Right kidney (tissue), 1 donor: ENCODE measurements at regions not wholly inside any gene's neighbourhood (a gene's known extent, or its start where the extent isn't known, plus 50 kb on each side); places are given as distances from the start of the nearest gene placed in this dataset.
"Not testable (repeated sequence)": the region's sequence is repeated elsewhere in the genome, so short reads cannot be mapped to it uniquely, and the experiment has no call there.

Experiments used
- DNase-seq: peaks from one replicate; pipeline ENCODE4 v3.0.0-alpha.2; 2016

DNA sequence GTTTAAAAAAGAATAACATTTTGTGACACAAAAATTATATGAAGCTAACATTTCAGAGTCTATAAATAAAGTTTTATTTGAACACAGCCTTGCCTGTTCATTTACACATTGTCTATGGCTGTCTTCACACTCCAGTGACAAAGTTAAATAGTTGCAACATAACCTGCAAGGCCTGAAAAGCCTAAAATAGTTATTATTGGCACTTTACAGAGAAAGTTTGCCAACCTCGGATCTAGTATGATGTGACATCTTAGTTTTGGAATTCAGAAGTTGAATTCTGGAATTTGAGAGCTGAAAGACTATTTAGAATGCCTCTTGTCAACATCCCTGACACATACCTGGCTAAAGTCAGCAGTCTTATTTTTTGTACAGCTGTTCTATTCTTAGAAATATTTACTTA, 68.3 kb downstream of the DYRK2 start:
- no peak for DNase-seq

DNA sequence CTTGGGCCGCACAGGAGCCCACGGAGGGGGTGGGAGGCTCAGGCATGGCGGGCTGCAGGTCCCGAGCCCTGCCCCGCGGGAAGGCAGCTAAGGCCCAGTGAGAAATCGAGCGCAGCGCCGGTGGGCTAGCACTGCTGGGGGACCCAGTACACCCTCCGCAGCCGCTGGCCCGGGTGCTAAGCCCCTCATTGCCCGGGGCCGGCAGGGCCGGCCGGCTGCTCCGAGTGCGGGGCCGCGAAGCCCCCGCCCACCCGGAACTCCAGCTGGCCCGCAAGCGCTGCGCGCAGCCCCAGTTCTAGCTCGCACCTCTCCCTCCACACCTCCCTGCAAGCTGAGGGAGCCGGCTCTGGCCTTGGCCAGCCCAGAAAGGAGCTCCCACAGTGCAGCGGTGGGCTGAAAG, 70.8 kb downstream of the DYRK2 start:
- not testable (repeated sequence) for DNase-seq

DNA sequence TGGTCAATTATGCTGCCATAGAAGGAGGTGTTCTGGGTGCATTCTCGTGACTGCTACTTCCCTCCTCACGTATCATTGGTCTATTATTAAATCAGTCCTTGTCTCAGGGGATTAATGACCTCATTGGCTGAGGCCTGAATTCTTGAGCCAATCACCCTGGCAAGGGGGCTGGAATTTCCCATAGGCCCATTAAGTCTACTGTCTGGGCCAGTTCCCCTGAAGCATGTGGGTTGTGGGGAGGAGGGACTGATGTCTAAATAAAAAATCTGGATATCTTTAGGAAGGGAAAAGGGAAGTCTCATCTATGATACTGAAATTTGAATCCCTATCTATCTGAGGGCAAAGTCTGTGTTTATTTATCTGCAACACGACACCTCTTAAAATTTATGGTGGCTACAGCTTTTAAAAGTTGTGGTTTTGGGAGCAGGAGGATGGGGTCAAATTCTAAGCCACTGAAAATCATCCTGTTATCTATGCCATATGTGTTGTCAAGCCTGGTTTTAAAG, 71.9 kb downstream of the DYRK2 start:
- no peak for DNase-seq

DNA sequence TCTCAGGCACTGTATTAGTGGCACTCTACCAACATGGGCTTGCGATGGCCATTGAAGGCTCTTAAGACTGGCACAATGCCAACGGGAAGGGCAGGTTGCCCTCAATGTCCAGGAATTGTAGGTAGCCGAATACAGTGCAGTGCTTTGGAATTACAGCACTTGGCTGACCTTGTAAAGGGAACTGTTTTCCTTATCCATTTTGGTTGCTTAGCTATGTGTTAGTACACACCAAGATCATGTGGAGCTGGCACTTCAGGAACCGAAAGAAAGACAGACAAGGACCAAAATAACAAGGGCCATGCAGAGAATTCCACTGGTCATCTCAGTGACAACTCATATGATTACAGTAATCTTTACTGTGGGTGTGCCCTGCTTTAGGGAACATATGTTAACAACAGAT, 72.7 kb downstream of the DYRK2 start:
- DNase-seq: no peak

DNA sequence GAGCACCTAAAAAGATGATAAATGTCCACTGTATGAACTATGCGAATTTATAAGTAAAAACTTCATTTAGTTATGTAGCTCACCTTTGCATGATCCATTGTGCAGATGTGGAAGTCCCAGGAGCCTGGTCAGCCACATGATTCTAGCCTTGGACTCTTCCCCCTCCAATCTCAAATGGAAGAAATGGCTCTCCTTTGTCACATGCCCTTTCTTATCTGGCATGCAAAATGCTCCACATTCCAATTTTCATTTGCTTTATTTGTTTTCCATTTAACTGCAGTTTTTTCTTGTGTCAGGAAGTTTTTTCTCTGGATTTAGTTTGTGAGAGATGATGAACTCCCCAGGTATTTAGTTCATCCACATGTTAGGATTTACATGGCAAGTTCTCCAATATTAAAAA, 73.8 kb downstream of the DYRK2 start:
- no peak for DNase-seq

DNA sequence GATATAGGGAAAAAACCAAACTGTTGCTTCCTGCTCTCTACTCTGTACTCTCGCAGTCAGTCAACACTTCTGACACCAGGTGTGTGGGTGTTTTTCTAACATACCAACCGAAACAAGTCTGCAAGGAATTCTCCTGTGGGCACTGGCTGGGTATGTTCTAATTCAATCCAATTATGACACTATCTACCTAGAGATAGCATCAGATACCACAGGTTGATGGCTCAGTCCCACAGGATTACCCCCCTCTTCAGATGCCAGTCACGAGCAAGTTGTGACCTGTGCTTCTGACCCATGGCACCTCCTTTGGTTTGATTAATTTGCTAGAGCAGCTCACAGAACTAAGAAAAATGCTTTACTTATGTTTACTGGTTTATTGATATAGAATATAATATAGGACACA, 78.3 kb downstream of the DYRK2 start:
- no peak for DNase-seq

DNA sequence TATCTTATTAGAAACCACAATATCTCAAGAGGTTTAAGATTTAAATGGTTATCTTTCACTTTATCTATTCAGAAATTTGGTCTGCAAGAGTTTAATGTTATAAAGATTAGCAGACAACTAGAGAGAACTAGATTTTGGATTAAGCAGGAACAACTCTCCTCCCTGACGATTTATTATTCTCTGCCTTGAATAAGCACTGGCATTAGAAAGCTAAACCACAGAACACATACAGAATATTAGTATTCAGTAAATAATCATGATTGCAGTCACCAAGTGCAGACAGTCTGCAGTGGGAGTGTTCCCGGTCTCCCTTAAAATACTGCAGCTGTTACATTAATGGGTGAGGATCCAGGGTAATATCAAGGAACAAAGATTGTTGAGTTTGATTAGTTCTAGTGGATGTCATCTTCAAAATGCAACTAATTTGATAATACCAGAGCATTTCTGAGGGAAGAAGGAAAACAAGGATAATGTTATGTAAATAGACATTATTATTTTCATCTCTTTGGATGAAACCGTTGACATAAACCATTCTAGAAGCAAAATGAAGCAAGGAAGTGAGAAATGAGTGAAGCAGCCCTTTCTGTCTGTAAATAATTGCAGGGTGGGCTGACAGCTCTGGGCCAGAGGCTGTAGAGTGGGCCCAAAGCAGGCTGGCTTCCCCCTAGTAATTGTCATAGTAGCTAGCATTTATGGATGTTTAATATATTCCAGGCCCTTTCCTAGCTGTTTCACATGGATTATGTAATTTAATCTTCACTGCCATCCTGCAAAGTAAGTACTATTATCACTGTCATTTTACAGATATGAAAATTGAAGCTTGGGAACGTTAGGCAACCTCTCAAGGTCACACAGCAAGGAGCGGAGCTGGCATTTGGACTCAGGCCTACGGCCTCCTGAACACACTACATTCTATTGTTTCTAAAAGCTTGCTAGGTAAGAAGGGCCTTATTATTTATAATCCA, 79.4 kb downstream of the DYRK2 start:
- no peak for DNase-seq

DNA sequence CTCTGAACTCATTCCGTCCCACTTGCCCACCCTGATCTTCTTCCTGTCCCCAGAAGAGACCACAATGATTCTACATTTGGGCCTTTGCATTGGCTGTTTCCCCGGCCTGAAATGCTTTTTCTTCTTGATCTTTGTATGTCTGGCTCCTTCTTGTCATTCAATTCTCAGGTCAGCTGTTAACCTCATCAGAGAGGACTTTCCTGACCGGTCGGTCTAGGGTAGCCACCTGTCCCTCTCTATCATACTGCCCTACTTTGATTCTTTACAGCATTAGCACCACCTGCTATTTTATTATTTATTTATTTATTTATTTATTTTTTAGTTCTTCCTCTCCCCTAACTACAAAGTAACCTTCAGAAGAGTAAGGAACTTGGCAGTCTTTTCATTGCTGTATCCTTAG, 84.3 kb downstream of the DYRK2 start:
- DNase-seq: no peak

DNA sequence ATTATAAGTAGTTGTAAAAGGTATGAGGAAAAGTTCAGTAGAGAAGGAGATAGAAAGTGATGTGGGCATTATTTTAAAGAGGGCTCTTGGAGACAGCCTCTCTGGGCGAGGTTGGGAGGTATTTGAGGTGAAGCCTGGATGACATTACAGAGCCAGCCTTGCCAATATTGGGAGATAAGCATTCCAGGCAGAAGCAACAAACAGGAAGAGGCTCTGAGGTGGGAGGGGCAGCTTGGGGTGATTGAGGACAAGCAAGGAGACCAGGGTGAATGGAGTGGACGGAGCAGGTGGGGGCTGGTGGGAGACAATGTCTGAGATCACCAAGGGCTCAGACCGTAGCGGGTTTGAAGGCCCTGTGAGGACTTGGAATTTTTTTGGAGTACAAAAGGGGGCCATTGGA, 87.3 kb downstream of the DYRK2 start:
- no peak for DNase-seq

DNA sequence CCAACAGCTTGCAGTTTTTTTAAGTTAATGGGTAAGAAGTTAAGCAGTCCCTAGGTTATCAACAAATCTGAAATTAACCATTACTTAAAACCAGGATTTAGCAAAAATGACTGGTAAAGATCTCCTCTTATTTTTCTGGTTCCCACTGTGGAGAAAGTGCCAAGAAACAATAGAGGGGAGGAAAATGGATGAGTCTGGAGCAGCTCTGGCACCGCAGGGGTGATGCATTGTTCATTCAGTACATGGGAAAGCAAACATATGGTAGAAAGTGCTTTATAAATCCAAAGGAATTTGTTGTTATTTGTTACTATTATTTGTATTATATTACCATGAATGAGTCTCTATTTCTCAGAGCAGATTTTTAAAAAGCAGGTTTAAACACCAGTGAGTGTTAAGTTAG, 92.2 kb downstream of the DYRK2 start:
- no peak for DNase-seq

DNA sequence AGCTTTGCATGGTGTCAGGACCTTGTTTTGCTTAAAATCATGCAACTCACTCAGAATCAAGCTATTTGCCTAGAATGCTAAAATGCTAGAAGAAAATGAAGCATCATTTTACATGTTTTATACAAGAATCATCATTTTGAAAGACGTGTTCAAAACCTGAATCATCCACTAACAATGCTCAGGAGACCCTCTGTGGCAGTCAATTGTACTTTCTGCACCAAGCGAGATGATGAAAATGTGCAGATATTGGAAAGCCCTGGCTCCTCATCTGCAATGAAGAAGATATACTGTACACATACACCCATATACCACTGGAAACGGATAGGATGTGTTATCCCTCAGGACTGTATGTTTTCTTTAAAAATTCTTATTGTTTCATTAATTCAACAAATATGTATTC, 92.7 kb downstream of the DYRK2 start:
- DNase-seq: no peak

DNA sequence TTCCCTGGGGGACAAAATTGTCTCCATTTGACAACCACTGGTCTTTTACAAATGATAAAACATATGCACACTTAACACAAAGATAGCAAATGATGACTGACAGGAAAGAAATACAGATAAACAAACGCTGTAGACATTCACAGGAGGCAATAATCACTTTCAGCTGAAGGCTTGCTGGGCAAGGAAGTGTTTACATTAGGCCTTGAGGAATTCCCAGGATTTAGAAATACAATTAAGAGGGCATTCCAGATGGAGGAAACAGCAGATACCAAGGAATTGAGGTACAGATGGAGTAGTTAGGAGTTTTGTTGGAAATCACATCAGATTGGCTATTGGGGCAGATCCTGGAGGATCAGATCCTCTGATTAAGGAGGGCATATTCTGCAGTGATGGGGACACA, 93.9 kb downstream of the DYRK2 start:
- DNase-seq: no peak

DNA sequence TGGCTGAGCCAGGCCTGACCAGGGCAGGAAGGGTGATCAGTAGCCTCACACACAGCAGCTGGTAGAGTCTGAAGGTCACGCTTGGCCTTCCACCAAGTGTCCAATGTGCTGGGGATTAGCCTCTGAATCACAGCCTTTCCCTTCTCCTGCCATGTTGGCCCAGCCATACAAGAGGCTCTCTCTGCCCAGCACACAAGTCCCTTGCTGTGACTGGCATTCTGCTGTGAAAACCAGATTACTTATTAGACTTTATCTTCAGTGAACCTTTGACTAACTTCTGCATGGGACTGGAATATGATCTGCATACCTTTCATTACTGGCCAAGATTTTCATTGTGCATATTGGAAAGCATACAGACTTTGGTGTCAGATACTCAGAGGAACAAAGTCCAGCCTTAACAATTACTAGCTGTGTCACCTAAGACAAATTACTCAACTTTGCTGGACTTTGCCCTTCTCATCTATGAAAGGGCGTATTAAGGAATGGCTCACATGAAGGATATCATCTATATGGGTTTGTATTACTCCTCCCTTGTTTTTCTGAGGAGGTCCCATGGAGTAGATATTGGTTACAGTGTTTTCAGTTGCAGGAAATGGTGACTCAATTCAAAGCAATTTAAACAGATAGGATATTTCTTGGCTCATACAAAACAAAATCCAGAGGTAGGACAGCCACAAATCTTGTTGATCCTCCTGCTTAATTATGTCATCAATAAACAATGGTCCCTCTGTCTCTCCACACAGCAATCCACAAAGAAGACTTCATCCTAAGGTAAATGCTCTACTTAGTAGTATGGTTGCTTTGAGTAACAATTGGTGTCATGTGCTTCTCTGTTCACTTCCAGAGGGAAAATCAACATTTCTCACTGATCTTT, 99.6 kb downstream of the DYRK2 start:
- DNase-seq: no peak

DNA sequence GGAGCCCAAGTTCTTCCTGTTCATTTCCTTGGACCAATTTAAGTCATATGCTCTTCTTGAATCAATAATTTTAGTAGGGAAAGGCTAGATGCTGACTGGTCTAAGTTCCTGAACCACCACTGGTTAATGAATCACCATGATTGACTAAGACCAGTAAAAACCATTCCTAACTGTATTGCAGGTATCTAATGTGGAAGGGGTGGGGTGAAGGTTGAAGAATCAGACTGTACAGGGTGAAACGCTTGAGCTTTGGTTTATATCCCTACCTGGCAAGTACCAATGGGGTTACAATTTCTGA, 100.1 kb downstream of the DYRK2 start:
- DNase-seq: no peak

DNA sequence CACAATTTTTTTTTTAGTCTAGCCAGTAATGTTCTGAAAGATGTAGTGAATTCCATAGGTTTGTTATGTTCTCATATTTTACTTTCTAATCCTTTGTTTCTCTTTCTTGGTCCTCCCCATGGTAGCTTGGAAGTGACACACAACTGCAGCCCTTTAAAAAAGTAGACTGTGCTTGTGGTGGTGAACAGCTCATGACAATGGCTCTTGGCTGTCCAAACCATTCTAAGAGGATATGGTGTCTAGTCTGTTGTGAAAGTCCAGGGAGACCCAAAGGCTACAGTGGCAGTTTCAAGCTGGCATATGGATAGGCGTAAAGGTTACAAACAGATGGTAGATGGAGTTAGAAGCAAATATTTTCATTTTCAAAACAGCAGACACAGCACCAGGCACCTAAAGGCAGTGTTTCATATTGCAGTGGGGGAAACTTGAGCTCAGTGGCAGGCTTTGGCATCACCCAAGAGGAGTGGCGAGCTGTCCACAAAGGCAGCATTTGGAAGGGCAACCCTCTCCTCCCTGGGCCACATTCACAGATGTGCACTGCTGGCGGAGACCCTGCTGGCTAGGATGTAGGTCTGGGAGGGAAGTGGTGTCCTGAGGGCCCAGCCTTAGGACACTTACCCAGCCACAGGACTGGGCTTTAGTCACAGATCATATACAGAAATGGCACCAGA, 102.1 kb downstream of the DYRK2 start:
- no peak for DNase-seq

DNA sequence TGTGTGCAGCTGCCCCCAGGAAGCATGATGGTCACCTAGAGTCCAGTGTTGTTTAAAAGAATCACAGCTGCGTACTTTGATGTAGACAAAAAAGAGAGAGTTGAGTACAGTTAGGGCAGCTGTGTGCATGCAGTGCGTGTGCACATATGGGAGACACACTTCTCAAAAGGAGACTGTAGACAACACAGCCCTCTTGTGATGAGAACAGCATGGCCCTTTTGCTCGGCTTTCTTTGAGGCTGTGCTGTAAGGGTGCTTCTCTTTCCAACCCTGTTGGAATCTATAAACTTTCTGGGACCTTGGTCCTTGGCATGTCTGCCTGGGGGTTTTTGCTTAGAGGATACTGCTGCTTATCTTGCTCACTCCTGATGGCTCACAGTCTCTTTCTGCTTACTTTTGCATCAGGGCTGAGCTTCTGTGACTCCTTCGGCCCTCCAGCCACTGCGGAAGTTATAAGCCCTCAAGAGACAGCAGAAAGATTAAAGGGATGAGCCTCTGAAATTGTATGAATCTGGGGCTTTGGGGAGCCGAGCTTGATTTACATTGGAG, 102.9 kb downstream of the DYRK2 start:
- no peak for DNase-seq

DNA sequence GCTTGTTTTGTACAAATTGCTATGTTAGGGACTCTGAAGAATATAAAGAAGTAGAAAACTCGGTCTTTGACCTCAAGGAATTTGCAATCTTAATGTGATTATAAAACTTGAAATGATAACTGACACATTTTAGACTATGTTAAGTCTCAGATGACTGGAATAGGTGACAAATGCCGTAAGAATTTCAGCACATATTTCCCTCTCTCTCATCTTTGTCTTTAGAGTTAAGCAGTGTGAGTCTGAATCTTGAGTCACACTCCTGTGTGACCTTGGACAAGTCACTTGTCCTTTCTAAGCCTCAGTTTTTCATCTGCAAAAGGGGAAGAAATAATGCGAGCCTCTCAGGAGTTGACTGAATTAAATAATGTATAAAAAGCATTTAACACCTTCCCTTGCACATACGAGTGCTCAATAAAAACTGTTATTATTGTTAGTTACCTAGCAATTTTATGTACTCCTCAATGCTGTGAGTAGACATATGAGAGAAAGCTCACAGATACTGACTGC, 103.7 kb downstream of the DYRK2 start:
- DNase-seq: no peak

DNA sequence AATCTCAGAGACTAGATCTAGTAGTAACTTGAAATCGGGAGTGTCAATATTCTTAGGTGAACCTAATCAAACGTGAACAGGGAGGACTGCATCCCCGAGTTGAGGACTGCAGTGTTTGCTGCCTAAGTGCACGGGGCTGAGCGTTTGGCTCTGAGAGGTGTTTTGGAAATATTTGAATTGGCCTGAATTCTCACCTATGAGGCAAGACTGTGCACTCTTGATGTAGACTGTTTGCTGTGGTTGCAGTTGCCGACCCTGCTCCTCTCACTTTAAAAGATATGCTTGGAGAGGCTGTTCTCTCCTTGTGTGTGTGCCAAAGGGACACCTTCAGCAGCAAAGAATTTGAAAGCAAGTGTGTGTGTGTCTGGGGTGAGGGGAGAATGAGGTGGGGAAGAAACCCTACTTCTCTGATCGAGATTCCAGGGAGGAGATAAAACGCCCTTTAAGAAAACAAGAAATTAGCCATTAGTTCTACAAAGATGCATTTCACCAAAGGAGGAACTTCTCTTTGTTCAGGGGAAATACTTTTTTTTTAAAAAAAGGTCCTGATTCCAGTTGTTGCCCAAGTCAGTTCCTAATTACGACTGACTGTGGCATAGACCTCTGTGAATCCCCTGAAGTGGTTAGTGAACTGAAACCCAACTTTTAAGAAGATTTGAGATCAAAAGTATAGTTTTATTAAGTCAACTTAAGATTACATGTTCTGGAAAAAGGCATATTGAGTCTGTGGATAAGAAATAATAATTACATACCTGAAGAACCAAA, 106.6 kb downstream of the DYRK2 start:
- DNase-seq: no peak

DNA sequence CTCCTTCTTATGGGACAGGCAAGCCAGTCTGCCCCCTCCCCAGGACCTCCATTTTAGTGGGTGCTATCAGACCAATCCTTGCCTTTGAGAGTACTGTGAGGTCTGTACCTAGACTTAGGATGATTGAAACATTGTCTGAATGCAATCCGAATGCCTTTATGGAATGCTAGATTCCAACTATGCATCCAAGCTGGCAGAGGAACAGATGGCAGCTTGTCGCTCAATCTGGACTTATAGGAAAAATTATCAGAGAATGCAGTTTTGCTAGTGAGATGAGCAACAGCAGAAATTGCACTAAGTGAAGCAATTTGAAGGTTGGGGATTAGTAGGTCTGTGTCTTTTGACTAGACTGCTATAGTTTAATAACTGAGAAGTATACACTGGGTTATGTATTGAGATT, 109.1 kb downstream of the DYRK2 start:
- no peak for DNase-seq

DNA sequence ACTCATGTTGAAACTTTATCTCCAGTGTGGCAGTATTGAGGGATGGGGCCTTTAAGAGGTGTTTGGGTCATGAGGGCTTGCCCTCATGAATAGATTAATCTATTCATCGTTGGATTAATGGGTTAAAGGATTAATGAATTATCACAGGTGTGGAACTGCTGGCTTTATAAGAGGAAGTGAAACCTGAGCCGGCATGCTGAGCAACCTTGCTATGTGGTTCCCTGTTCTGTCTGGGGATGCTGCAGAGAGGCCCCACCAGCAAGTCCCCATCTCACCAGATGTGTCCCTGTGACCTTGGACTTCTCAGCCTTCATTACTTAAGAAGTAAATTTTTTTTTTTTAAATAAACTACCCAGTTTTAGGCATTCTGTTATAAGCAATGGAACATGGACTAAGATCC, 109.6 kb downstream of the DYRK2 start:
- DNase-seq: no peak

DNA sequence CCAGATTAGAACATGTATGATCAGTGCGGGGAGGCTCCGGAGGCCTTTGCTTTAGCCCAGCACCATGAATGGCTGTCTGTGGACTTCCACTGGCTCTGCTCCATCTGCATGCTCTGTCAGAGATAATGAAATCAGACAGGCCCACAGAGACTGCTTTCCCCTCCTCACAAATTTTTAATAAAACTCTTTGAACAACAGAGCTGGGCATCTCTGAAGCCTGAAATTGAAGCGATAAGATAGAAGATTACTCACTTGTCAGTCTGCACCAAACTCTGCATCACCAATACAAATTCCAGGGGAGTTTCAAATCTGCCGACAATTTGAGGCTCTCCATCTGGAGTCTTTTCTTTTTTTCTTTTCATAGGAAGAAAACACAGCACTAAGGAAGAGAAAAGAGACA, 110.0 kb downstream of the DYRK2 start:
- DNase-seq: no peak

DNA sequence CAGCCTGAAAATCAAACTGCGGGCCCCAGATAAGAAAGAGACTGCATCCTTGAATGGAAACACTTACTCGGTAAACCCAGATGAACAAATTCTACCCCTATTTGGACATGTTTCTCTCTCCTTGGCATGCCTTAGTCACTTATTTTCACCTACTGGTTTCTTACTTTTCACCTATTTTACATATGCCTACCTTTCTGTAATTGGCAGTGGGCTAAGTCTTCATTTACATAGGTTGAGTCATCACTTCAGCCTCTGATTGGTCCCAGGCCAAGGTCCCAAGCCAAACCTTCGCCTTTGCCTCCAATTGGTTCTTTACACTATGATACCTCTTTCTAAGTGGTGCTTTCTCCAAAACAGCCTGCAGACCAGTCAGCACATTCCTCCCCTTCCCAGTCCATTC, 111.3 kb downstream of the DYRK2 start:
- DNase-seq: no peak
